SH-SY5Y (cell line): ENCODE measurements at regions not wholly inside any gene's neighbourhood (a gene's known extent, or its start where the extent isn't known, plus 50 kb on each side); places are given as distances from the start of the nearest gene placed in this dataset.

Experiments used
- GATA2 ChIP-seq: IDR thresholded peaks from 2 replicates; pipeline ENCODE4 v1.6.1; 2011; ENCODE audit warnings: mild to moderate bottlenecking, low read depth, low read length
- GATA3 ChIP-seq: IDR thresholded peaks from 2 replicates; pipeline ENCODE4 v1.6.1; 2011; ENCODE audit warnings: low read depth, mild to moderate bottlenecking, low read length, moderate library complexity

DNA sequence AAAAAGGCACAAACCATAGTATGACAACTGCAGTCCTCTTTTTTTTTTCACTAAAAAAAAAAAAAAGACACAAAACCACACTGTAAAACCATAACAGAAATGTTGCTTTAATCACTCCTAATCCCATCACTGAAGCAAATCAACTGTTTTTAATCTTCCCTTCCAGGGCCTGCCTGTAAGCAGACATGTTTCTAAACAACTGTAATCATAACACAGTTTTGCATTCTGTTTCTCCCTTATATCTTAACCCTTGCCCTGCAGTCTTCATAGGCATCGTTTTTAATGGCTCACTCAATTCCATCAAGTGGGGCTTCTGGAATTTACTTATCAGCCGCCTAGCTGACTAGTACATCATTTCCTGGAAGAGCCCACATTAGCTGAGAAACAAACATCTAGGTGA, 111.0 kb upstream of the SLC25A48 start:
- TF ChIP-seq GATA2, result no peak
- no peak for TF ChIP-seq GATA3
